ENCODE measurements at regions not wholly inside any gene's neighbourhood (a gene's known extent, or its start where the extent isn't known, plus 50 kb on each side); places are given as distances from the start of the nearest gene placed in this dataset.

DNA sequence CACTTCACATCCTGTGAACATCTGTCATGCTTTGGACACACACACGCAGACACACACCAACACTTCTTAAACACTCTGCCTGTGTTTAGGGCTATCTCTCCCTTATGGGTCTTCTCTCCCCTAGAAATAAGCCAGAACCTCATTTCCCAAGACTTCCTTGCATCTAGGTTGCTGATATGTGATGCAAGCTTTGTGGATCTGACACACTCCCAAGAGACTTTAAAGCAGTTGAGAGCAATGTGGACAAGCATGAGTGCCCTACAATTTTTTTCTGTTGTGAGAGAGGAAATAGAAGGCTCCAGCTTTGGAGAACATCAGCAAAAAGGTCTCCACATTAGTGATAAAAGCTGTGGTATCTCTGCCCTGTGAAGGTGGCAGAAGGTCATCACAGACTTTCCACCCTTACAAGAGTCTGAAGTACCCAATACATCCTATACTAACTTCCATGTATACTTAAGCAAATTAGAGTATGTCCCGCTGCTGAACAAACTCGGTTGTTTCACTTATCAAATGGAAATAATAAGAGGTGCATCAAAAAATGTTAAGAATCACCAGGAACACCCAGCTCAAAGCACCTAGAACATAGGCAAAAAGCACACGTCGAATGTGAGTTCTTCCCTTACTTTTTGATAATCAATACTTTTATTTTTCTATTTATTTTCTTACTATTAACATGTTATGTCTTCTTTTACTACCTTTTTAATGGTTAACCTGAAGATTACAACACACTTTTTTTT is 267.6 kb downstream of the SETD4 start:
- DNase-seq (ENCODE audit: low spot score in 2 of 2) = no peak
- Histone ChIP-seq H3K36me3 (no peaks in the 10 kb centered on the region), H3K9me3 (no peaks in the 10 kb centered on the region), H3K27me3 (no peaks in the 10 kb centered on the region), H3K4me1 (peaks cover 10% of the 10 kb centered on the region), H3K27ac (no peak overlapping the region), H3K4me3 (no peak overlapping the region)
- 91% methylated on average over 5 of the region's 5 CpGs for WGBS
- no peak for TF ChIP-seq POLR2A (IDR thresholded peaks at IDR 0.05)
- TF ChIP-seq POLR2AphosphoS5 (IDR thresholded peaks at IDR 0.05) = no peak
- TF ChIP-seq CTCF (IDR thresholded peaks at IDR 0.05) = no peak
- no peak for TF ChIP-seq EP300 (IDR thresholded peaks at IDR 0.05)

- H3K9me3 ChIP-seq = no peaks in the 10 kb centered on the region
- no peaks in the 10 kb centered on the region for H3K36me3 ChIP-seq
- no peak for DNase-seq (ENCODE audit: low spot score in 2 of 2)
- H3K4me3 ChIP-seq = no peak overlapping the region
- WGBS = 90% methylated on average over 10 of the region's 10 CpGs
- no peaks in the 10 kb centered on the region for H3K27me3 ChIP-seq
- no peak overlapping the region for H3K27ac ChIP-seq
- no peak for TF ChIP-seq POLR2A (IDR thresholded peaks at IDR 0.05)
- no peak for TF ChIP-seq CTCF (IDR thresholded peaks at IDR 0.05)
- no peak for TF ChIP-seq EP300 (IDR thresholded peaks at IDR 0.05)
- peaks cover 4% of the 10 kb centered on the region for H3K4me1 ChIP-seq
Measured at GRCh38 chr21:35791541-35792325, 268.6 kb downstream of the SETD4 start.

DNA sequence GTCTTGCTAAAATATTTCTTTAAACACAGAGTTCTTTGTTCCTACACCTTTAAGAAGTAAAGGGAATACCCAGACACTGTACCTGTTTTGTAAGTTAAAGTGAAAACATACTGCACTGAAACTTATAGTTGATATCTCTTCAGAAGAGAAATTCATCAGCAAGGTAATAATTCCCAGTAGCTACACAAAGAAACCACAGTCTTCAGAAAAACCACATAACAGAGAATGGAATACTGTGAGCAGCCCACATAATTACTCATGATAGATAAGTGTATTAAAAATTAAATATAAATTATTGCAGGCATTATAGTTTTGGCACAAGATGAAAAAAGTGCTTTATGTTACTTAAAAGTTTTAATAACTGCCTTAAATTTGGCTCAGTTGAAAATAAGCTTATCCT is 276.6 kb downstream of the SETD4 start:
- H3K4me3 ChIP-seq = no peak overlapping the region
- no peak overlapping the region for H3K27ac ChIP-seq
- no peaks in the 10 kb centered on the region for H3K9me3 ChIP-seq
- peaks cover 8% of the 10 kb centered on the region for H3K4me1 ChIP-seq
- DNase-seq (ENCODE audit: low spot score in 2 of 2) = no peak
- no peaks in the 10 kb centered on the region for H3K36me3 ChIP-seq
- H3K27me3 ChIP-seq = no peaks in the 10 kb centered on the region
- TF ChIP-seq POLR2A (IDR thresholded peaks at IDR 0.05) = no peak

DNA sequence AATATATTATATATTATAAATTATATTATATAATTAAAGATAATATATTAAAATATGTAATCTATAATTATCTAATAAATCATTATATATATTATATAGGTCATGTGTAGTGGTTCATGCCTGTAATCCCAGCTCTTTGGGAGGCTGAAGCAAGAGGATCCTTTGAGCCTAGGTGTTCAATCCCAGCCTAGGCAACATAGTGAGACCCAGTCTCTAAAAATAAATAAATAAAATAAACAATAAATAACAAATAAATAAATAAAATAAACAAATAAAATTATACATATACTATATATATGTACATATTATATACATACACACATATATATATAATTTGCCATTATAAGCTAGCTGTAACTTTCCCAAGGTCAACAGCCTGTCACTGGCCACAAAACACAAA is 277.7 kb downstream of the SETD4 start:
- H3K27ac ChIP-seq = no peak overlapping the region
- no peaks in the 10 kb centered on the region for H3K27me3 ChIP-seq
- no peak for DNase-seq (ENCODE audit: low spot score in 2 of 2)
- H3K36me3 ChIP-seq = no peaks in the 10 kb centered on the region
- H3K9me3 ChIP-seq = no peaks in the 10 kb centered on the region
- H3K4me3 ChIP-seq = no peak overlapping the region
- TF ChIP-seq POLR2AphosphoS5 (IDR thresholded peaks at IDR 0.05) = no peak
- no peak for TF ChIP-seq CTCF (IDR thresholded peaks at IDR 0.05)
- no peak for TF ChIP-seq EP300 (IDR thresholded peaks at IDR 0.05)
- TF ChIP-seq POLR2A (IDR thresholded peaks at IDR 0.05) = no peak
- peaks cover 8% of the 10 kb centered on the region for H3K4me1 ChIP-seq

- Histone ChIP-seq H3K36me3 (no peaks in the 10 kb centered on the region), H3K4me3 (no peak overlapping the region), H3K27me3 (no peaks in the 10 kb centered on the region), H3K27ac (no peak overlapping the region), H3K4me1 (peaks cover 9% of the 10 kb centered on the region), H3K9me3 (no peaks in the 10 kb centered on the region)
- DNase-seq (ENCODE audit: low spot score in 2 of 2) = no peak
- TF ChIP-seq CTCF (IDR thresholded peaks at IDR 0.05) = no peak
- no peak for TF ChIP-seq EP300 (IDR thresholded peaks at IDR 0.05)
- TF ChIP-seq POLR2A (IDR thresholded peaks at IDR 0.05) = no peak
- TF ChIP-seq POLR2AphosphoS5 (IDR thresholded peaks at IDR 0.05) = no peak
- 82% methylated on average over 4 of the region's 4 CpGs for WGBS
Measured at GRCh38 chr21:35780983-35781382, 279.3 kb downstream of the SETD4 start.

Data from suprapubic skin (tissue), 4 donors.